NCI-H524 treated with DMSO at 0.1 percent for 48 hours (cell line): ENCODE measurements at regions not wholly inside any gene's neighbourhood (a gene's known extent, or its start where the extent isn't known, plus 50 kb on each side); places are given as distances from the start of the nearest gene placed in this dataset.
"Not testable (repeated sequence)": the region's sequence is repeated elsewhere in the genome, so short reads cannot be mapped to it uniquely, and the experiment has no call there.

Source experiments
- DNase-seq: peaks from one replicate; lab custom pipeline; 2025; lab: John Stamatoyannopoulos, UW

DNA sequence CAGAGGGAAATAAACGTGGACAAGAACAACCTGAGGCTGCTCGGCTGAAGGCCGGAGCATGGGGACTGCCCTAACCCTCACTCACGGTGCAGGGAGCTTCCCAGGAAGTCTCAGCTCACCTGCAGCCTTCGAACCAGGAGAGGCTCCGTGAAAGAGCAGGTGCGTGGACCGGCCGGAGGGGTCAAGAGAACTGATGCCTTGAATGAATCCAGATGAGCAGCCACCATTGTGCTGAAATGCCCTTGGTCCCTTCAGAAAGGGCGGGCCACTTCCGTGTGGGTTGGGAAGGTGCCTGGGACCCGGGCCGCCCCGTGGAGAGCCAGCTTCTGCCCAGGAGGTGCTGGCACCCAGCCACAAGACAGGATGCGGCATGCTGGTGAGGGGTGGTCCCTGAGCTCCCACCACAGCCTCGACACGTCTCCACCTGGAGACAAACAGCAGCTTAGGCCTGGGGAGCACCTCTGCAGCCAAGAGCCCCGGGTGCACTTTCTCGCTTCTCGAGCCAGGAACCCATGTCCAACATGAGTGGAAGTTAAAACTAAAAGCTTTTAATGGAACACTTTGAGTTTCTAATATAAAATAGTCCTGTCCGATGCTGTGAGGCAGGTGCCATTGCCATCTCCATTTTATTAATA, 83.5 kb downstream of the TTLL2 start:
- DNase-seq, result no peak

DNA sequence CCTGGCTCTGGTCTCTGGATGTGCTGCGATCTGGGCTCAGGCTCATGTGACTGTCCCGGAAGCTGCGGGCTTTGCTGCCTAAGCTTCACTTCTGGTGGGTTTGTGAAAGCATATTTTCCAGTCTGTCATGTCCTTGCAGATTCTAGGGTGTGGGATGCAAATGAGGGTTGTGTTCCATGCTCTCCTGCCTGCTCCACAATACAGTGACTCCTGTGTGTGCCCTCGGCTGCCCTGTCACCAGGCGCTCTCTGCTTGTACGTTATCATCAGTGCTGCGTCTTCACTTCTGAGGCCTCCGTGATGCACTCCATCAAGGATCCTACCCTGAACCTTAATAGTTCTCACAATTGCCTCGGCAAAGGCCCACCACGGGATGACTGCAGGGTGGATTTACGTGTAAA, 84.2 kb downstream of the TTLL2 start:
- no peak for DNase-seq

DNA sequence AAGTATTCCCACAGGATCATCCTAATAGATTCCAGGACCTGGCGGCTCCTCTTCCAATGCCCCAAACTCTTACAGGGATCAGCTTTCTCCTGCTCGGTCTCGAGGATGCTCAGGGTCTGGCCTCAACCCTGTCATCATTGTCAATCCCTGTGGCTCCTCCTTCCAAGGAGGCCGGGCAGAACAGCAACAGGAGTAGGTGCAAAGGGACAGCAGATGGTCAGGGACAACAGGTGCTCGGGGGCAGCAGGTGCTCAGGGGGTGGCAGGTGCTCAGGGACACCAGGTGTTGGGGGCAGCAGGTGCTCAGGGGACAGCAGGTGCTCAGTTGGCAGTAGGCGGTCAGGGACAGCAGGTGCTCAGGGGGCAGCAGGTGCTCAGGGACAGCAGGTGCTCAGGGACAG, 84.8 kb downstream of the TTLL2 start:
- DNase-seq, result peak; percentile 54

DNA sequence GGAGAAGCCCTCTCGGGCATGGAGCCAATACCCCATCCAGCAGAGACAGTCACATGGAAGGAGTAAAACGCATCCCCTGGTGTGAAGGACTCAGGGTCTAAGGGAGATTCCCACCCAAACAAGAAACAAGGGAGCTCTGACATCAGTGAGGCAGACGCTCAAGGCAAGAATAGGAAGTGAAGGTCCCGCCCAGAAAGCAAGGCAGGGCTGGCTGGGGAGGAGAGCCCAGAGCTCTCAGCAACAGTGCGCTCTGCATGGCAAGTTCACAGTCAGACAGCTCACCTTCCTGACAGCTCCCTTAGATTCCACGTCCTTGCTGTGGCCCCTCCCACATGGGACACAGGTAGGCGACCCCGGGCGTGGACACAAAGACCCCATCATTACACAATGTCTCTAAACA, 85.6 kb downstream of the TTLL2 start:
- no peak for DNase-seq

DNA sequence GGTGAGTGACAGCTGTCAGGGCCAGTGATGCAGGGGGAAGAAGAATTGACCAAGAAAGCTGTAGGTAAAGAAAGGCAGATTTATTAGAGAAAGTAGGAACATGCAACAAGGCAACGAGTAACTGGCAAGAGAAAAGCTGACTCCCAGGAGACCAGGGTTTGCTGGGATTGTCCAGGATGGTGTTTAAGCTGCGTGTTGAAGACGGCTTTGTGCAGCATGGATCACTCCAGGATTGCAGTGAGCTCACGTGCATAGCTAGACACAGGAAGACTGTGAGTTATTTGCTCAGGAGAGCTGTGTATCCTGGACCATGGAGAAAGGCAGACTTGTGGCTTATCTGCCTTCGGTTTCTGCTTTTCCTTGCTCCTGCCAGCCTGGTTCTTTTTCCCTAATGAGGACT, 87.6 kb downstream of the TTLL2 start:
- DNase-seq, result no peak

DNA sequence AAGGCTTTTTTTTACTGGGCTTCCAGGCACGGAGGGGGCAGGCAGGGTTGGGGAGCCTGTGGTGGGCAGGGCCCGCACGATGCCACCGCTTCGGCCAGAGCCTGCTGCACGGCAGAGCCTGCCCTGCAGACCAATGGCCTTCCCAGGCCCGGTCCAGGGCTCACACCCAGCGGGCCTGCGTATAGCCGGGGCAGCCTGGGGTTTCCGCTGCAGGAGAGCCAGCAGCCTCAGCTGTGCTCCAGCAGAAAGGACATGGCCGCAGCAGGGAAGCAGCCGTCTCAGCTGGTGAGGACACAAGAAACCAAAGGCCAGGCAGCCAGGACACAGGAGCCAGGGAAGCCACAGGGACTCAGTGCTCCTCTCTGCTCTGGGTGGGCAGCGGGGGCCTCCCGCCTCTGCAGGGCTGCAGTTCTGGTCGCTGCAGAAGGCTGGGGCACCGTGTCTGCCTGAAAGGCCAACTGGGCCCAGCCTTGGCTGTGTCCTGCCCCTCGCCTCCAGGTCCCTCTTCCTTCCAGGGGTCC, 90.6 kb downstream of the TTLL2 start:
- no peak for DNase-seq

DNA sequence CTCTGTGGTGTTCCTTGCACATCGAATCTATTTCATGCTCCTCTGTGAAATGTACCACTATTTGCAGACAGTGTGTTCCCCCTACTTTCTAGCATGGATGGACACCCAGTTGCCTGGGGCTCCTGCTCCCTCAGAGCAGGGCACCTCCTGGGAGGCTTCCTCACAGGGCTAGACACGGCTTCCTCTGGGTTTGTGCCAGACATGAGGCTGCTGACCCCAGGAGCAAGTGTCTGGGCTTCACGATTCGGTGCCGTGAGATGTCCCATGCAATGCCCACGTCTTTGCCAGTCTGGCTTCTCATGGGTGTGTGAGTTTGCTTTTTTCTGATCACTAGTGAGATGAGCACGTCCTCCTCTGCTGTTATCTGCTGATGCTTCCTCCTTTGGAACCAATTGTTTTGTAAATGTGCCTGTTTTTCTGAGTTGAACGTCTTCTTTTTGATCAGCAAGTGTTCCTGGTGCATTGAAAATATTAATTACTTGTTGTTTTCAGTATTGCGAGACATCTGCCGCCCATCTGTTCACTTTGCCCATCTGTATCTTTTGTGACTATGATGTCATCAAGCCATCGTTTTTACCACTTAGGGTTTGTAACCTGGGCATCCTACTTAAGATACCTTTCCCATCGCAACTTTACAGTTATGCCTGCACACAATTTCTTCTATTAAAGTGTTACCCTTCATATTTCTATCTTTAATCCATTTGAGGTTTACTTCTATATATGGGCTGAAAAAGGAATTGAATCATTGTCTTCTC, 92.0 kb downstream of the TTLL2 start:
- peak; percentile 83 for DNase-seq

DNA sequence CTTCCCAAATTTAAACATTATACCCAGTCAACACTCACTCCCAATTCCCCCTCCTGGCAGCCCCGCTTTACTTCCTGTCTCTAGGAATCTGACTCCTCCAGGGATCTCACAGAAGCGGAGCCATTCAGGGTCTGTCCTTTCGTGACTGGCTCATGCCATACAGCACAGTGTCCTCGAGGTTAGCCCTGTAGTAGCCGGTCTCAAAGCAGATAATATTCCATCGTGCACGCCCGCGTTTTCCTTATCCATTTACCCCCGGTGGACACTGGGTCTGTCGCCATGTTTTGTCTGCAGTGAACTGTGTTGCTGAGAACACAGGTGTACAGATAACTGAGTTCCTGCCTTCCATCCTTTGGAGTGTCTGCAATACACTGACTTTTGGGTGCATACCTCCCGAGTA, 95.3 kb downstream of the TTLL2 start:
- no peak for DNase-seq

DNA sequence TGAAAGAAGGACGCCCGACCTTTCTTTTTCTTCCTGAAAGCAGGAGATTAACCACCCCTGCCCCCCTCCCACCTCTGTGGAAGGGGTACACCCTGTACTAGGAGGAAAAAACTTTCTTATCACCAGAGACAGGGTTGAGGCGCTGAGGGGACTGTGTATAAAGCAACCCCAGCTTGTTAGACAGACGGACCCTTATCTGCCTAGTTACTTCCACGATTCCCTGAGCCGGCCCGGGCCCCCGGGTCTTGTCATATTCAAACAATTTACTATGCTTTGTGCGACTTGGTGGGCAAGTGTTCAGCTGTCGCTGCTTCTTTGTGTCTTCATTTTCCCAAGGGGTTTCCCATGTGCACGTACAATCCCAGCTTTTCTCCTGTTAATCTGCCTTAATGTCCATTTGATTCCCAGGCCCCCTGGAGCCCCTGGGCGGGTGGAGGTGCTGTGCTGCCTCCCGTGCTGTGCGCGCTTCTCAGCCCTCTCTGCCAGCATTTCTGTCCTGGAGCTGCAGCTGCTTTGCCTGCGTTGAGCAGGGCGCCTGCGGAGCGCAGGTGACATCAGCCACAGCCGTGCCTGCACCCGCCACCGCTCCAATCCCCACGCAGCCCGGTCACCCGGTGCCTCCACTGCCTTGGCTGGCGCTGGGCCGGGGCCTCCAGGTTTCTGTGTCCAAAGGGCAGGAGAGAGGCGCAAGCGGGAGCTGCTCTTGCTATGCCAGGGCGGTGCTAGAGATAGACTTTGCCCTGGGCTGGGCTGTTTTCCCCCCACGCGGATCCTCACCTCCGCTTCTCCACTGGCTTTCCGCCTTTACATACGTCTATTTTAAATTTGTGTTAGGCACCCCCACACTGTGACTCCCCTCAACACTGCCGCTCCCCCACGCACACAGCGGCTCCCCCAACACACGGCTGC, 96.2 kb downstream of the TTLL2 start:
- no peak for DNase-seq

DNA sequence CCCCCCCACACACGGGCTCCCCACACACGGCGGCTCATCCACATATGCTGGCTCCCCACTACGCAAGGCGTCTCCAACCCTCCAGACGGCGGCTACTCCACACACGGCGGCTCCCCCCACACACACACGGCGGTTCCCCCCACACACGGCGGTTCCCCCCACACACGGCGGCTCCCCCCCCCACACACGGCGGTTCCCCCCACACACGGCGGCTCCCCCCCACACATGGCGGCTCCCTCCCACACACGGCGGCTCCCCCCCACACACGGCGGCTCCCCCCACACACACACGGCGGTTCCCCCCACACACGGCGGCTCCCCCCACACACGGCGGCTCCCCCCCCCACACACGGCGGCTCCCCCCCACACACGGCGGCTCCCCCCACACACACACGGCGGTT, 97.1 kb downstream of the TTLL2 start:
- DNase-seq, result not testable (repeated sequence)

DNA sequence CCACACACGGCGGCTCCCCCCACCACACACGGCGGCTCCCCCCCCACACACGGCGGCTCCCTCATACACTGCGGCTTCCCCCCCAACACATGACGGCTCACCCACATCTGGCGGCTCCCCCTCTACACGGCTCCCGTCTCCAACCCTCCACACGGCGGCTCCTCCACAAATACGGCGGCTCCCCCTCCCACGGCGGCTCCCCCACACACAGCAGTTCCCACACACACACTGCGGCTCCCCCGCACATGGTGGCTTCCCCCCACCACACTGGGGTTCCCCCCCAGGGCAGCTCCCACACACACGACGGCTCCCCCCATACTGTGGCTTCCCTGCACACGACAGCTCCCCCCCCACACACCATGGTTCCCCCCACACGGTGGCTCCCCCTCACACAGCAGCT, 98.0 kb downstream of the TTLL2 start:
- DNase-seq, result no peak

DNA sequence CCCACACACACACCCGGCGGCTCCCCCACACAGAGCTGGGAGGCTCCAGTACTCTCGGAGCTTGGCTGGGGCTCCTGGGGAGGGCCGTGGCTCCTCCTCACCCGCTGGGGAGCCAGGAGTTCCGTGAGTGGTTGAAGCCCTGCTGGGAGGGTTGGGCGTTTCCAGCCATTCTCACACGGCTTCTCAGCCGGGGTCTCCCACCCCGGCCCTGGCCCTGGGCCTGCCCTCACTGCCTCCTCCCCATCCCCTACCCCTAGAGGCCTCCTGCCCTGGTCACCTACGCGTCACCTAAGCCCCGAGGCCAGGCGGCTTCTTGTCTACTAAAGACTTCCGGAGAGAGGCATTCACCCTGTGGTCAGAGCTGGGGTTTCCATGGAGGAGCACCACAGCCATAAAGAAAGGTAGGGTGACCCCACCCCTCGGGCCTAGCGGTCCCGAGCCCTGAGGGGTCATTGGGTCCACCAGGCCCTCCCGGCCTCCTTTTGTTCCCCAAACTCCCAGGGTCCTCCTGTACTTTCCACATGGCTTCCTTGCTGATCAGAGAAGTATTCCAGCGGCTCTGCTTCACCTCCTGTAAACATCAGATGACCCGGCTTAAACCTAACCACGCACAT, 99.3 kb downstream of the TTLL2 start:
- no peak for DNase-seq

DNA sequence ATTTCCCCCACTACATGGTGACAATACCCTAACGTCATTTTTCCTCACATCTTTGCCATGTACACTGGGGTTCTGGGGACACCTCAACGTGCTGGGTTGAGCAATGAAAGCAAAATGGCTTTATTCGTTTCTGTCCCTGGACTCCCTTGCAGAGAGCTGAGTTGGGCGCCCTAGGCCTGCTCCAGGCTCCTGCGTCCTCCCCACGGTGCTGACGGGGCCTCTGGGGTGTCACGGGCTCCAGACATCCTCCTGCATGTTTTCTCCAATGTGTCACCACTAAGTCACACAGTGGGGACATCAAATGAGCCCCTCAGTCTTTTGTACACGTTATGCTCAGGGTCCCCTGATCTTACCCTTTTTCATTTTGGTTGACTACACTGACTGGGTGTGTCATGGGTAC, 99.8 kb downstream of the TTLL2 start:
- no peak for DNase-seq

DNA sequence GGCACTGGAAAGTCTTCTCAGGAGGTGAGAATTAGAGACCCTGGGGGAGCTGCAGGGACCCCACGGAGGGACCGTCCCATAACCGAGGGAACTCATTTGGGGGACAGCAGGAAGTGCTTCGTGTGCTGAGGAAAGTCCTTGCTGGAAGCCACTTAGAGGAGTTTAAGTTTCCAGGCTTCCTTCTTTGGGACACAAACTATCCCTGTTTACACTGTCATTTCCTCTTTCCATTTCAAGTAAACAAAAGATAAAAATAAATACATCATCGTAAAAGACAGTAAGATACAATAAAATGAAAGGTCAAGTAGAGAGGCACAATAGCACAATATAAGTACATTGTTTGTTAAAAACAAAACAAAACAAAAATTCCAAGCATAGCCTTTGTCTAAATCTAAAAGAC, 101.2 kb downstream of the TTLL2 start:
- no peak for DNase-seq

DNA sequence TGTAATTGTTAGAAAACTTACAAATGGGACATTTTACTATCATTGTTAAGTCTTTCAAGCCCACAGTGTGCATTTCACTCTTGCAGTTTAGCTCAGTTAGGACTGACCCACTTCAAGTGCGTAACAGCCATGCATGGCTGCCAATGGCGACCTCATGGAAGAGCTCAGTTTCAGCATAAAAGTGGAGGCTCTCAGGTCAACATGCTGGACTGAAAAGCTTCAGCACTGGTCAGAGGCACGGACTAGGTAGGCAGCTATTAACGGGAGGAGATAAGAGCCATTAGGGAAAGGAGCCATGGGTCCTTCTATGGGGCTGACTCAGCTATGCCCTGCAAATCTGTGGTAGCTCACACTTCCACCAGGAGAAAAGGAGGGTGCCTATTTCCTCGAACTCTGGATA, 101.8 kb downstream of the TTLL2 start:
- no peak for DNase-seq

DNA sequence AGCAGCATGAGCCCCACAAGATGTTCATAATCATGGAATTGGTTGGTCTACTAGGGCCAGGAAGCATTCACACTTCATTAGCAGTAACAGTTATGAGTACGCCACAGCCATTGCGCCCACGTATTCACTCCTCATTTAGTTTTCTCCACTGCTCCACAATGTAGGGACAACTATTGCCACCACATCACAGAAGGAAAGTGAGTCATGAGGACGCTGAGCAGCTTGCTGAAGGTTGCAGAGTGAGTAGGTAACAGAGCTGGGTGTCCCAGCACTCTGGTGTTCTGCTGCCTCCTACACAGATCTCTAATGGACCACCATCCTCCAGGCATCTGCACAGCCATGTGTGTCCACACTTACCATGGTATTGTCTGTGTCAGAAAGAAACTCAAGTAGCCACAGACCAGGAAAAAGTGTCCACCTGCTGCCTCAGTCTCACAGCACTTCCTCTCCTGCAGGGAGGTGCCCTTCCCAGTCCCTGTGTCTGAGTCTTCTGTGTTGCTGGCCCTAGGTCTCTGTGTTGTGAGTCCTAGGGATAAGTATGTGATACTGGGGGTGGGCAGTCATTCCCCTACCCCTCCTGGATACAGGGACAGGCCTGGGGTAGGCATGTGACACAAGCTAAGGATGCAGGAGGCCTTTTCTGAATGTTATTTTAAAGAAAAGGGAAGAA, 103.9 kb downstream of the TTLL2 start:
- no peak for DNase-seq

DNA sequence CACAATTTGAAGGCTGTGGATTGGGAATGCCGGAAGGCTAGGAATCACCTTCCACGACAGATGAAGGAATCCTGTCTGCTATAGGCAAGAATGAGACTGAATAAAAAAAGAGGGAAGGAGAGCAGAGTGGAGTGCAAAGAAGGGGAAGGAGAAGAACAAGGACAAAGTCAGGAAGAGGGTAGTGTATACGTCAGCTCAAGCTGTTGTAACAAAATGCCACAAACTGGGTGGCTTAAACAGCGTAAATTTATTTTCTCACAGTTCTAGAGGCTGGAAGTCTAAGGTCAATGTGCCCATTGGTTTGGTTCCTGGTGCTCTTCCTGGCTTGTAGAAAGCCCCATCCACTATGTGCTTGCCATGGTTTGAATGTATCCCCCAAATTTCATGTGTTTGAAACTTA, 104.5 kb downstream of the TTLL2 start:
- no peak for DNase-seq

DNA sequence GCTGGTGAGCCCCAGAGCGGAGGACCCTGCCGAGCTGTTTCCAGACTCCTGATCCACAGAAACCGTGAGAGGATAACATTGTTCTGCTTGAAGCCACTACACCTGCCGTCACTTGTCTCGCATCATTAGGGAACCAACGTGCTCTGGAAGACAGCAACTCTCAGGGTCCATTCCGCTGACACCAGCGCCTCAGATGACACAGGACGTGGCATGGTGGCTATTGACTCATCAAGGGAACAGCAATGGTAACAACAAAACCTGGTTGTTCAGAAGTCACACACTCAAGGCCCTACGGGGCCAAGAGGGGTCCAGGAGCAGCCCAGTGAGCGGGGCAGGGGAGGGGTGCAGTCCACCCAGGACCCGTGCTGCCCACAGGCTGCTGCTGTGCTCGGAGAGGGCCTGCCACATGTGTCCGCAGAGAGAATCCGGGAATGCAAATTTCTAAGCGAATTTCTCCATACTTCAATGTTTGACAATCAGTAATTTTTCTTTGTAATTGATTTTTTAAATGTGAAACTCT, 110.4 kb downstream of the TTLL2 start:
- no peak for DNase-seq

DNA sequence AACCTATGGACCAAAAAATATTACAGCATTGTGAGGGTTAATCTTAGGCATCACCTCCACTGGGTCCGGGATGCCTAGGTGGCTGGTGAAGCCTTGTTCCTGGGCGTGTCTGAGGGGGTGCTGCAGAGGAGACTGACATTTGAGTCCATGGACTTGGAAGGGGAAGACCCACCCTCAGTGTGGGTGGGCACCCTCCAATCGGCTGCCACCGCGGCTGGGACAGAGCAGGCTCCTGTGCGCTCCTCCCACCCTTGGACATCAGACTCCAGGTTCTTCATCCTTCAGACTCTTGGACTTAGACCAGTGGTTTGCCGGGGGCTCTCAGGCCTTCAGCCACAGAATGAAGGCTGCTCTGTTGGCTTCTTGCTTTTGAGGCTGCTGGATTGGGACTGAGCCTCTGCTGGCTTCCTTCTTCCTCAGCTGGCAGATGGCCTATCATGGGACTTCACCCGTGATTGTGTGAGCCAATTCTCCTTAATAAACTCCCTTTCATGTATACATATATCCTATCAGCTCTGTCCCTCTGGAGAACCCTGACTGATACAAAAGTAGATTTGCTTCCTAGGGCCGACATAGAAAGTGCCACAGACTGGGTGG, 113.1 kb downstream of the TTLL2 start:
- DNase-seq, result no peak

DNA sequence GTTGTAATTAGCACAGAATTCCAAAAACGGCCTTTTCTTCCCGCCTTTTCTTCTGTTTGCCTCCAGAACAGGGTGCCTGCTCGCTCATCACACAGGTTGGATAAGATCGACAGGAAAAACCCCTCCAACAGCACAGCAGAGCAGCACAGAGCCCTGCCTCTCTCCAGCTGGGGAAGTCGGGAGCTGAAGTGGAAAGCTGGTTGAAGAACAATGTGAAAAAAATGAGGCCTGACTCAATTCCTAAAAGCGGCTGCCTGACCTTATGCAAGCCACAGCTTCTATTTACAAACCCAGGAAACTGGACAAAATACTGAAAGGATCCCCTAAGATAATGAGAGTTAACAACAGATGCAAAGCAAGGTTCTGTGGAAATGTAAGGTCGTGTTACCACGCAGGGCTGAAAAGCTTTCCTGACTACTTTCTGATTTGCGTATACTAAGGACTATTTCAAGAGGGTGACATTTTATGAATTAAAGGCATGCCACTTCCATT, 116.9 kb downstream of the TTLL2 start:
- DNase-seq, result no peak

DNA sequence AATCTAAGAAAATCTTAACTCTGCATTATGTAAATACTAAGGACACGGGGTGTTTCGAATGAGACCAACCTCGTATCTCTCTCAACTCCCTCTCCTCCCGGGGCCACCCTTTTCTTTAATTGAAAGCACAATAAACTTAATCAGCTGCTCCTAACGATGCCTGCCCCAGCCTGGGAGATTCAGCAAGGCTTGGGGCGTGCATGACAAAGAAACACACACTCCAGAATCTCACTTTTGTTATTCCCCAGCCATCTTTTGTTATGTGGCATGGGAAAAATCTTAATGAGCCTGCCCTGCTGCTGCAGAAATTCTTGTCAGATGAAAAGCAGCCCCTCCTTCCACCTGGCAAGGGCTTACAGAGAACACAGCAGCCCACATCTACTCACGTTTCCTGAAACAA, 117.4 kb downstream of the TTLL2 start:
- DNase-seq, result peak; percentile 24
